Keratinocyte (primary cell): ENCODE measurements at regions not wholly inside any gene's neighbourhood (a gene's known extent, or its start where the extent isn't known, plus 50 kb on each side); places are given as distances from the start of the nearest gene placed in this dataset.

ENCODE experiments used
- DNase-seq: peaks from one replicate; pipeline ENCODE4 v3.0.0-alpha.2; 2011; ENCODE audit warnings: low read depth, missing footprints, low spot score
- FAIRE-seq: peaks from 2 replicates; lab custom pipeline; 2011; peaks lifted over from hg19 to GRCh38; lab: Jason Lieb, UNC
- H2AFZ ChIP-seq: 2 replicates; pipeline ENCODE4 v1.6.0; 2012; ENCODE audit warnings: low read length, control low read depth, inconsistent platforms; ENCODE audit not compliant: control insufficient read depth
- H3K27ac ChIP-seq: 2 replicates; pipeline ENCODE4 v1.5.1; 2011; ENCODE audit warnings: low read length; ENCODE audit not compliant: control insufficient read depth, insufficient read depth
- H3K27me3 ChIP-seq: 3 replicates; pipeline ENCODE4 v1.6.0; 2011; ENCODE audit warnings: low read length; ENCODE audit not compliant: control insufficient read depth, insufficient read depth; ENCODE audit errors: extremely low read depth
- H3K36me3 ChIP-seq, 2 experiments: 2 replicates in 1 of 2; 3 replicates in 1 of 2; pipeline ENCODE4 v1.5.1; 2011; ENCODE audit warnings: low read length in 2 of 2, mild to moderate bottlenecking in 1 of 2; ENCODE audit not compliant: control insufficient read depth in 2 of 2, insufficient read depth in 2 of 2; ENCODE audit errors: extremely low read depth in 1 of 2
- H3K4me1 ChIP-seq: 3 replicates; pipeline ENCODE4 v1.5.1; 2011; ENCODE audit warnings: low read length; ENCODE audit not compliant: control insufficient read depth, insufficient read depth; ENCODE audit errors: extremely low read depth
- H3K4me2 ChIP-seq: 3 replicates; pipeline ENCODE4 v1.6.0; 2011; ENCODE audit warnings: low read depth, low read length; ENCODE audit not compliant: control insufficient read depth, insufficient read depth; ENCODE audit errors: extremely low read depth
- H3K4me3 ChIP-seq, 3 experiments: fragments of 200-600 bp in 1 of 3; sonication (generic) in 1 of 3; 2 replicates in 2 of 3; 3 replicates in 1 of 3; pipeline ENCODE4 v1.5.1; 2011 to 2016; ENCODE audit warnings: low read length in 3 of 3, mild to moderate bottlenecking in 3 of 3, control low read depth in 2 of 3, inconsistent platforms in 1 of 3, low read depth in 1 of 3, mixed read lengths in 1 of 3, mixed run types in 1 of 3, moderate library complexity in 1 of 3; ENCODE audit not compliant: control insufficient read depth in 2 of 3, insufficient read depth in 2 of 3; ENCODE audit errors: extremely low read depth in 1 of 3
- H3K79me2 ChIP-seq: 2 replicates; pipeline ENCODE4 v1.6.0; 2012; ENCODE audit warnings: low read length; ENCODE audit not compliant: control insufficient read depth, insufficient read depth
- H3K9ac ChIP-seq: 3 replicates; pipeline ENCODE4 v1.6.0; 2011; ENCODE audit warnings: low read length; ENCODE audit not compliant: control insufficient read depth, insufficient read depth; ENCODE audit errors: extremely low read depth
- H3K9me1 ChIP-seq: 3 replicates; pipeline ENCODE4 v1.6.0; 2011; ENCODE audit warnings: low read length; ENCODE audit not compliant: control insufficient read depth, insufficient read depth; ENCODE audit errors: extremely low read depth
- H3K9me3 ChIP-seq: 2 replicates; pipeline ENCODE4 v1.5.1; 2012; ENCODE audit warnings: low read depth, low read length; ENCODE audit not compliant: control insufficient read depth
- H4K20me1 ChIP-seq: 3 replicates; pipeline ENCODE4 v1.6.0; 2011; ENCODE audit warnings: low read length; ENCODE audit not compliant: control insufficient read depth, insufficient read depth; ENCODE audit errors: extremely low read depth
- EZH2 ChIP-seq: IDR thresholded peaks from one replicate; pipeline ENCODE4 v1.6.1; 2012; ENCODE audit warnings: inconsistent platforms, mild to moderate bottlenecking, low read length, moderate library complexity
- dilution Hi-C: fragments of 300-500 bp; cut with MboI; formaldehyde crosslinking; loops from one replicate; pipeline ENCODE4 v1.7.0; 2020; ENCODE audit warnings: low sequenced_read_pairs; ENCODE audit not compliant: extremely low pct_ligation_motif_present
- TF ChIP-seq, protein P1 (sequence below), 3 experiments: IDR thresholded peaks in 1 of 3; conservative IDR thresholded peaks in 1 of 3; optimal IDR thresholded peaks in 1 of 3; 2 replicates in 2 of 3; 3 replicates in 1 of 3; pipeline versions ENCODE3 to v1.5.1; 2011; ENCODE audit warnings: low read length in 3 of 3, mild to moderate bottlenecking in 3 of 3, moderate library complexity in 2 of 3, control low read depth in 1 of 3, inconsistent platforms in 1 of 3; ENCODE audit not compliant: insufficient read depth in 2 of 3; ENCODE audit errors: extremely low read depth in 1 of 3

DNA sequence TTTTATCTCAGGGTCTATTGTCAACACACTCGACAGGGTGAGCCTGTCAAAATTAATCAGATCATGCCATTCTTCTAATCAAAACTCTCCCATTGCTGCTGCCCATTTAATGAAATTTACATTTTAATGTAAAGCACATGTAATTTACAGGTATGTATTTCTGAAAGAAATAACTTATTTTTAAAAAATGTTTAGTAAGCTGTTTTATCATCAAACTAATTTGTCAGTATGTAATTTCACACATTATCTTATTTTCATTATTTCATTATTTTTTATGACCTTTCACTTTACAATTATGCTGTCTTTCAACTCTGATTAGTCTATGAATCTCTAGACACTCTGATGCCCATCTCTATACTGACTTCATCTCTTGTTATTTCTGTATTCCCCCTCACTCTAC lies 467.8 kb downstream of the ZNF804A start:
- Histone ChIP-seq H3K36me3 (no peaks in the 10 kb centered on the region), H3K27ac (no peak overlapping the region), H4K20me1 (no peaks in the 10 kb centered on the region), H3K4me1 (no peaks in the 10 kb centered on the region), H3K27me3 (no peaks in the 10 kb centered on the region), H3K4me3 (no peak overlapping the region), H3K9me1 (no peaks in the 10 kb centered on the region), H3K9me3 (no peaks in the 10 kb centered on the region), H3K9ac (no peak overlapping the region), H3K79me2 (no peaks in the 10 kb centered on the region), H3K4me2 (no peak overlapping the region), H2AFZ (no peak overlapping the region)
- DNase-seq (no peak), FAIRE-seq (no peak)
- TF ChIP-seq, protein P1, sequence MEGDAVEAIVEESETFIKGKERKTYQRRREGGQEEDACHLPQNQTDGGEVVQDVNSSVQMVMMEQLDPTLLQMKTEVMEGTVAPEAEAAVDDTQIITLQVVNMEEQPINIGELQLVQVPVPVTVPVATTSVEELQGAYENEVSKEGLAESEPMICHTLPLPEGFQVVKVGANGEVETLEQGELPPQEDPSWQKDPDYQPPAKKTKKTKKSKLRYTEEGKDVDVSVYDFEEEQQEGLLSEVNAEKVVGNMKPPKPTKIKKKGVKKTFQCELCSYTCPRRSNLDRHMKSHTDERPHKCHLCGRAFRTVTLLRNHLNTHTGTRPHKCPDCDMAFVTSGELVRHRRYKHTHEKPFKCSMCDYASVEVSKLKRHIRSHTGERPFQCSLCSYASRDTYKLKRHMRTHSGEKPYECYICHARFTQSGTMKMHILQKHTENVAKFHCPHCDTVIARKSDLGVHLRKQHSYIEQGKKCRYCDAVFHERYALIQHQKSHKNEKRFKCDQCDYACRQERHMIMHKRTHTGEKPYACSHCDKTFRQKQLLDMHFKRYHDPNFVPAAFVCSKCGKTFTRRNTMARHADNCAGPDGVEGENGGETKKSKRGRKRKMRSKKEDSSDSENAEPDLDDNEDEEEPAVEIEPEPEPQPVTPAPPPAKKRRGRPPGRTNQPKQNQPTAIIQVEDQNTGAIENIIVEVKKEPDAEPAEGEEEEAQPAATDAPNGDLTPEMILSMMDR (optimal IDR thresholded peaks at IDR 0.05 in 1 of 3, IDR thresholded peaks at IDR 0.05 in 1 of 3, conservative IDR thresholded peaks at IDR 0.05 in 1 of 3; ENCODE audit: extremely low read depth in 1 of 3, insufficient read depth in 2 of 3, low read length in 3 of 3), result no peak
- TF ChIP-seq EZH2, result no peak
- dilution Hi-C loops, result no loop called here

GRCh38 chr2:185069107-185069506 lies 470.8 kb downstream of the ZNF804A start:
- no peak for FAIRE-seq
- Histone ChIP-seq H3K9me3 (no peaks in the 10 kb centered on the region), H3K4me1 (no peaks in the 10 kb centered on the region), H3K9ac (no peak overlapping the region), H3K4me3 (no peak overlapping the region), H3K79me2 (no peaks in the 10 kb centered on the region), H3K4me2 (no peak overlapping the region), H3K27me3 (no peaks in the 10 kb centered on the region), H3K27ac (no peak overlapping the region), H4K20me1 (no peaks in the 10 kb centered on the region), H3K36me3 (no peaks in the 10 kb centered on the region), H3K9me1 (no peaks in the 10 kb centered on the region), H2AFZ (no peak overlapping the region)
- no peak for DNase-seq
- no peak for TF ChIP-seq EZH2
- TF ChIP-seq, protein P1 (optimal IDR thresholded peaks at IDR 0.05 in 1 of 3, IDR thresholded peaks at IDR 0.05 in 1 of 3, conservative IDR thresholded peaks at IDR 0.05 in 1 of 3; ENCODE audit: extremely low read depth in 1 of 3, insufficient read depth in 2 of 3, low read length in 3 of 3), result no peak
- dilution Hi-C loops, result no loop called here
